ENCODE measurements at regions not wholly inside any gene's neighbourhood (a gene's known extent, or its start where the extent isn't known, plus 50 kb on each side); places are given as distances from the start of the nearest gene placed in this dataset.

DNA sequence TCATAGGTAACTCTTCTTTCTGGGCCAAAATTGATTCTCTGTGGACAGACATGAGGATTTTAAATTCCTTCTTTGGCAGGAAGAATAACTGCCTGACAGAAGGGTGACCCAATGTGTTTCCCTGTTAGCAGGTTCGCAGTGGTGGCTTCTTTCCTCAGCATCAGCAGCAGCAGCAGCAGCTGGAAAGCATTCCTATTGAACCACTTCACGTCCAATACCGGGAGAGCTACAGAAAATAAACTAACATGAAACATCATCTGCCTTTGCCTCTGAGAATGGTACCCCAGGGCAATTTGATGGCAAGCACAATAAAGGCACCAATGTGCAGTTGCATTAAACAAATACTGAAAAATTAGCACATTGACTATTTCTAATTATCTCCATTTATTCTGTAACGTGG lies 214.5 kb downstream of the TMEM167A start:
- intact Hi-C loops (cut with micrococcal nuclease; ENCODE audit: unreplicated experiment) (no loop called here), in situ Hi-C loops (cut with HindIII; ENCODE audit: extremely low pct_ligation_motif_present, low pct_unique_long_range_greater_than_20kb) (no loop called here)
- H3K27ac ChIP-seq (ENCODE audit: extremely low read length, insufficient read depth, low read length) = no peak overlapping the region
- FAIRE-seq (no peak), ATAC-seq (no peak), DNase-seq (ENCODE audit: low spot score) (no peak)
- no peaks in the 10 kb centered on the region for H3K79me2 ChIP-seq (ENCODE audit: insufficient read depth, low read length)
- BruUV-seq (replicated peaks) = no TSS peak
- H3K36me3 ChIP-seq (replicated peaks in 1 of 2; ENCODE audit: control insufficient read depth in 1 of 2, insufficient read depth in 2 of 2, low read length in 2 of 2) = no peaks in the 10 kb centered on the region
- H4K20me1 ChIP-seq (ENCODE audit: insufficient read depth, low read length) = no peaks in the 10 kb centered on the region
- TF ChIP-seq NFIB (CRISPR knock-in tag; IDR thresholded peaks at IDR 0.05; ENCODE audit: borderline replicate concordance) (no peak), ZBTB7B (CRISPR knock-in tag; IDR thresholded peaks at IDR 0.05) (no peak), U2AF2 (IDR thresholded peaks at IDR 0.05; ENCODE audit: low read depth, low read length) (no peak), MED8 (CRISPR knock-in tag; IDR thresholded peaks at IDR 0.05; ENCODE audit: insufficient replicate concordance) (no peak), ZNF761 (CRISPR knock-in tag; conservative IDR thresholded peaks at IDR 0.05) (no peak), ZBTB42 (CRISPR knock-in tag; IDR thresholded peaks at IDR 0.05) (no peak), ZNF562 (CRISPR knock-in tag; IDR thresholded peaks at IDR 0.05; ENCODE audit: borderline replicate concordance) (no peak), ZBTB1 (CRISPR knock-in tag; IDR thresholded peaks at IDR 0.05; ENCODE audit: borderline replicate concordance) (no peak), SMAD3 (CRISPR knock-in tag; IDR thresholded peaks at IDR 0.05) (no peak), GTF3A (CRISPR knock-in tag; conservative IDR thresholded peaks at IDR 0.05) (no peak), ATF7-NPFF (CRISPR knock-in tag; IDR thresholded peaks at IDR 0.05; ENCODE audit: low read depth) (no peak), BORCS8-MEF2B (CRISPR knock-in tag; IDR thresholded peaks at IDR 0.05) (no peak), NRL (CRISPR knock-in tag; IDR thresholded peaks at IDR 0.05; ENCODE audit: borderline replicate concordance) (no peak), PAF1 (CRISPR knock-in tag; IDR thresholded peaks at IDR 0.05) (no peak), ZNF354B (CRISPR knock-in tag; IDR thresholded peaks at IDR 0.05) (no peak), XRCC5 (optimal IDR thresholded peaks at IDR 0.05; ENCODE audit: low read length) (no peak), REL (CRISPR knock-in tag; conservative IDR thresholded peaks at IDR 0.05) (no peak)
- TF ChIP-seq, protein P1, sequence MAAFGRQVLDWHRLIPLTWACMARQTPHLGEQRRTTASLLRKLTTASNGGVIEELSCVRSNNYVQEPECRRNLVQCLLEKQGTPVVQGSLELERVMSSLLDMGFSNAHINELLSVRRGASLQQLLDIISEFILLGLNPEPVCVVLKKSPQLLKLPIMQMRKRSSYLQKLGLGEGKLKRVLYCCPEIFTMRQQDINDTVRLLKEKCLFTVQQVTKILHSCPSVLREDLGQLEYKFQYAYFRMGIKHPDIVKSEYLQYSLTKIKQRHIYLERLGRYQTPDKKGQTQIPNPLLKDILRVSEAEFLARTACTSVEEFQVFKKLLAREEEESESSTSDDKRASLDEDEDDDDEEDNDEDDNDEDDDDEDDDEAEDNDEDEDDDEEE (CRISPR knock-in tag; IDR thresholded peaks at IDR 0.05) = no peak
- TF ChIP-seq, protein P2, sequence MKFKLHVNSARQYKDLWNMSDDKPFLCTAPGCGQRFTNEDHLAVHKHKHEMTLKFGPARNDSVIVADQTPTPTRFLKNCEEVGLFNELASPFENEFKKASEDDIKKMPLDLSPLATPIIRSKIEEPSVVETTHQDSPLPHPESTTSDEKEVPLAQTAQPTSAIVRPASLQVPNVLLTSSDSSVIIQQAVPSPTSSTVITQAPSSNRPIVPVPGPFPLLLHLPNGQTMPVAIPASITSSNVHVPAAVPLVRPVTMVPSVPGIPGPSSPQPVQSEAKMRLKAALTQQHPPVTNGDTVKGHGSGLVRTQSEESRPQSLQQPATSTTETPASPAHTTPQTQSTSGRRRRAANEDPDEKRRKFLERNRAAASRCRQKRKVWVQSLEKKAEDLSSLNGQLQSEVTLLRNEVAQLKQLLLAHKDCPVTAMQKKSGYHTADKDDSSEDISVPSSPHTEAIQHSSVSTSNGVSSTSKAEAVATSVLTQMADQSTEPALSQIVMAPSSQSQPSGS (CRISPR knock-in tag; IDR thresholded peaks at IDR 0.05) = no peak
- TF ChIP-seq, protein P3, sequence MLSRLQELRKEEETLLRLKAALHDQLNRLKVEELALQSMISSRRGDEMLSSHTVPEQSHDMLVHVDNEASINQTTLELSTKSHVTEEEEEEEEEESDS (CRISPR knock-in tag; IDR thresholded peaks at IDR 0.05; ENCODE audit: borderline replicate concordance) = no peak
- no peak overlapping the region for H3K4me2 ChIP-seq (ENCODE audit: low read depth, low read length)
- H3K27me3 ChIP-seq (ENCODE audit: control insufficient read depth in 1 of 2, insufficient read depth in 2 of 2, low read length in 2 of 2) = 0 out of 5 replicates have a peak, but pooled peaks cover 0 to 5% of the 10 kb centered on the region in 2 experiments
- ChIA-PET POLR2A (no interaction called here), CTCF (ENCODE audit: low intra/inter-chr PET ratio, low total read pairs) (no interaction called here)
- H3K9me3 ChIP-seq (ENCODE audit: low read length) = no peaks in the 10 kb centered on the region
- 3% methylated on average over 4 of the region's 4 CpGs for WGBS (ENCODE audit: low lambda C conversion rate)
- no peak overlapping the region for H3K9ac ChIP-seq (ENCODE audit: insufficient read depth, low read depth, low read length)
- H3K4me3 ChIP-seq (replicated peaks in 1 of 3; ENCODE audit: insufficient read depth in 1 of 3, low read depth in 2 of 3, low read length in 3 of 3) = no peak overlapping the region
- H2AFZ ChIP-seq (ENCODE audit: low read length) = no peak overlapping the region
- no peaks in the 10 kb centered on the region for H3K4me1 ChIP-seq (ENCODE audit: insufficient read depth, low read length)

Measured in HepG2 (cell line).